Neural cell (in vitro differentiated cells): ENCODE measurements at regions not wholly inside any gene's neighbourhood (a gene's known extent, or its start where the extent isn't known, plus 50 kb on each side); places are given as distances from the start of the nearest gene placed in this dataset.

Source experiments
- H2AFZ ChIP-seq: fragments of 200-600, 300-800 bp; sonication (generic), shearing (Covaris generic); 2 replicates; pipeline ENCODE4 v1.6.0; 2014; ENCODE audit warnings: low read depth, mild to moderate bottlenecking, antibody characterized with exemption, low read length, moderate library complexity
- H3F3A ChIP-seq: fragments of 200-600 bp; shearing (Covaris generic); 2 replicates; pipeline ENCODE4 v1.6.1; 2016; ENCODE audit warnings: mild to moderate bottlenecking, moderate library complexity, mixed read lengths, antibody characterized with exemption, low read length; ENCODE audit not compliant: insufficient read depth, poor library complexity, severe bottlenecking
- H3K27ac ChIP-seq: fragments of 200-600, 300-800 bp; sonication (generic), shearing (Covaris generic); 2 replicates; pipeline ENCODE4 v1.5.1; 2014; ENCODE audit warnings: mild to moderate bottlenecking, low read length, moderate library complexity
- H3K27me3 ChIP-seq: fragments of 300-800, 200-600 bp; sonication (generic), shearing (Covaris generic); 2 replicates; pipeline ENCODE4 v1.6.0; 2014; ENCODE audit warnings: mild to moderate bottlenecking, low read depth, low read length, moderate library complexity; ENCODE audit not compliant: insufficient read depth
- H3K36me3 ChIP-seq: fragments of 300-800, 200-600 bp; sonication (generic), shearing (Covaris generic); 2 replicates; pipeline ENCODE4 v1.5.1; 2014; ENCODE audit warnings: mild to moderate bottlenecking, antibody characterized with exemption, low read length, moderate library complexity; ENCODE audit not compliant: insufficient read depth
- H3K4me2 ChIP-seq: fragments of 300-800, 200-600 bp; sonication (generic), shearing (Covaris generic); 2 replicates; pipeline ENCODE4 v1.6.0; 2014; ENCODE audit warnings: mild to moderate bottlenecking, low read length
- H3K4me3 ChIP-seq: fragments of 300-800, 200-600 bp; sonication (generic), shearing (Covaris generic); 2 replicates; pipeline ENCODE4 v1.5.1; 2014; ENCODE audit warnings: mild to moderate bottlenecking, low read length, moderate library complexity
- H3K79me2 ChIP-seq: fragments of 200-600 bp; shearing (Covaris generic); replicated peaks from 2 replicates; pipeline ENCODE4 v1.6.0; 2014; ENCODE audit warnings: mild to moderate bottlenecking, low read length, moderate library complexity; ENCODE audit not compliant: insufficient read depth
- H3K9ac ChIP-seq: fragments of 300-800, 200-600 bp; sonication (generic), shearing (Covaris generic); 2 replicates; pipeline ENCODE4 v1.6.1; 2016; ENCODE audit warnings: mild to moderate bottlenecking, low read length, mixed read lengths
- H3K9me2 ChIP-seq: fragments of 200-600 bp; shearing (Covaris generic); 2 replicates; pipeline ENCODE4 v1.6.1; 2016; ENCODE audit warnings: mild to moderate bottlenecking, low read length, mixed read lengths; ENCODE audit not compliant: insufficient read depth
- H3K9me3 ChIP-seq: fragments of 200-600, 300-800 bp; sonication (generic), shearing (Covaris generic); 2 replicates; pipeline ENCODE4 v1.6.1; 2016; ENCODE audit warnings: mild to moderate bottlenecking, mixed run types, low read length, moderate library complexity, mixed read lengths
- H4K20me1 ChIP-seq: fragments of 200-600 bp; shearing (Covaris generic); 2 replicates; pipeline ENCODE4 v1.6.1; 2016; ENCODE audit warnings: mild to moderate bottlenecking, mixed run types; ENCODE audit not compliant: insufficient read depth
- CTCF ChIP-seq: fragments of 450-650 bp; IDR thresholded peaks from 2 replicates; pipeline ENCODE4 v1.5.1; 2014; ENCODE audit warnings: antibody characterized with exemption, mild to moderate bottlenecking, moderate library complexity; ENCODE audit not compliant: poor library complexity, severe bottlenecking
- EP300 ChIP-seq: fragments of 450-650 bp; conservative IDR thresholded peaks from 2 replicates; pipeline ENCODE4 v1.6.1; 2014; ENCODE audit warnings: antibody characterized with exemption, mild to moderate bottlenecking, moderate library complexity; ENCODE audit not compliant: poor library complexity, severe bottlenecking
- EZH2 ChIP-seq: fragments of 200-600, 300-800 bp; shearing (Covaris generic), sonication (generic); IDR thresholded peaks from 2 replicates; pipeline ENCODE4 v1.6.1; 2014; ENCODE audit warnings: antibody characterized with exemption, low read length, borderline replicate concordance, mild to moderate bottlenecking; ENCODE audit not compliant: insufficient read depth, poor library complexity, severe bottlenecking
- MXI1 ChIP-seq: fragments of 450-650 bp; conservative IDR thresholded peaks from 2 replicates; pipeline ENCODE4 v1.6.1; 2014; ENCODE audit warnings: antibody characterized with exemption, mild to moderate bottlenecking; ENCODE audit not compliant: poor library complexity, severe bottlenecking
- POLR2AphosphoS5 ChIP-seq: IDR thresholded peaks from 2 replicates; pipeline ENCODE4 v1.6.1; 2012
- RAD21 ChIP-seq: fragments of 450-650 bp; conservative IDR thresholded peaks from 2 replicates; pipeline ENCODE4 v1.6.1; 2014; ENCODE audit warnings: antibody characterized with exemption, mild to moderate bottlenecking, moderate library complexity
- REST ChIP-seq: IDR thresholded peaks from 2 replicates; pipeline ENCODE4 v1.6.1; 2012; ENCODE audit warnings: borderline replicate concordance
- SMC3 ChIP-seq: fragments of 450-650 bp; conservative IDR thresholded peaks from 2 replicates; pipeline ENCODE4 v1.6.1; 2014; ENCODE audit warnings: antibody characterized with exemption, mild to moderate bottlenecking, moderate library complexity; ENCODE audit not compliant: poor library complexity
- TAF1 ChIP-seq: IDR thresholded peaks from 2 replicates; pipeline ENCODE4 v1.6.1; 2012; ENCODE audit warnings: low read depth

GRCh38 chr6:113089056-113089455 is 741.9 kb downstream of the RFPL4B start:
- H3K36me3 ChIP-seq = no peaks in the 10 kb centered on the region
- no peaks in the 10 kb centered on the region for H3K9me2 ChIP-seq
- no peaks in the 10 kb centered on the region for H3K79me2 ChIP-seq
- H3K4me2 ChIP-seq = no peak overlapping the region
- no peaks in the 10 kb centered on the region for H3F3A ChIP-seq
- no peaks in the 10 kb centered on the region for H4K20me1 ChIP-seq
- TF ChIP-seq RAD21 (no peak), REST (no peak), CTCF (no peak), TAF1 (no peak), MXI1 (no peak), EZH2 (no peak), SMC3 (no peak), EP300 (no peak), POLR2AphosphoS5 (no peak)
- no peaks in the 10 kb centered on the region for H3K27me3 ChIP-seq
- H3K9ac ChIP-seq = no peak overlapping the region
- H3K9me3 ChIP-seq = no peaks in the 10 kb centered on the region
- H3K4me3 ChIP-seq = no peak overlapping the region
- no peak overlapping the region for H3K27ac ChIP-seq
- no peak overlapping the region for H2AFZ ChIP-seq

GRCh38 chr6:113092795-113093194 is 745.7 kb downstream of the RFPL4B start:
- H3K9me3 ChIP-seq = no peaks in the 10 kb centered on the region
- no peaks in the 10 kb centered on the region for H3K36me3 ChIP-seq
- no peaks in the 10 kb centered on the region for H3K27me3 ChIP-seq
- H4K20me1 ChIP-seq = no peaks in the 10 kb centered on the region
- H2AFZ ChIP-seq = no peak overlapping the region
- no peaks in the 10 kb centered on the region for H3F3A ChIP-seq
- H3K79me2 ChIP-seq = no peaks in the 10 kb centered on the region
- no peak overlapping the region for H3K9ac ChIP-seq
- no peak for TF ChIP-seq POLR2AphosphoS5
- no peak for TF ChIP-seq SMC3
- TF ChIP-seq EZH2 = no peak
- TF ChIP-seq TAF1 = no peak
- TF ChIP-seq CTCF = no peak
- TF ChIP-seq RAD21 = no peak
- no peak overlapping the region for H3K4me3 ChIP-seq
- no peaks in the 10 kb centered on the region for H3K9me2 ChIP-seq
- no peak overlapping the region for H3K27ac ChIP-seq
- H3K4me2 ChIP-seq = no peak overlapping the region
